AG09319 (cell line): ENCODE measurements at regions not wholly inside any gene's neighbourhood (a gene's known extent, or its start where the extent isn't known, plus 50 kb on each side); places are given as distances from the start of the nearest gene placed in this dataset.
"Not testable (repeated sequence)": the region's sequence is repeated elsewhere in the genome, so short reads cannot be mapped to it uniquely, and the experiment has no call there.

Experiments
- DNase-seq: peaks from one replicate; pipeline ENCODE4 v3.0.0-alpha.2; 2010; ENCODE audit warnings: low read depth; ENCODE audit errors: extremely low read depth
- TF ChIP-seq, protein P1 (sequence below): IDR thresholded peaks from 2 replicates; pipeline ENCODE4 v1.5.1; 2011; ENCODE audit warnings: low read depth, mild to moderate bottlenecking, inconsistent platforms, low read length, moderate library complexity

DNA sequence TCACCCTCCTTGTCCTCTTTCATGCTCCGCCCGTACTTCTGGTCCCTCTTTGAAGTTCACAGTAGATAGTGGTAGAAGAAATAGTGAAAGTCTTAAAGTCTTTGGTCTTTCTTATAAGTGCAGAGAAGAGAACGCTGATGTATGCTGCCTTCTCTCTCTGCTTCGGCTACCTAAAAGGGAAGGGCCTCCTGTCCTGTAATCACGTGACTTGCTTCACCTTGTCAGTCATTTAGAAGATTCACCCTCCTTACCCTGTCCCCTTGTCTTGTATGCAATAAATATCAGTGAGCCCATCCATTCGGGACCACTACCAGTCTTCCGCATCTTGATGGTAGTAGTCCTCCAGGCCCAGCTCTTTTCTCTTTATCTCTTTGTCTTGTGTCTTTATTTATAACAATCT lies 144.6 kb downstream of the ARL4C start:
- no peak for DNase-seq
- TF ChIP-seq, protein P1, sequence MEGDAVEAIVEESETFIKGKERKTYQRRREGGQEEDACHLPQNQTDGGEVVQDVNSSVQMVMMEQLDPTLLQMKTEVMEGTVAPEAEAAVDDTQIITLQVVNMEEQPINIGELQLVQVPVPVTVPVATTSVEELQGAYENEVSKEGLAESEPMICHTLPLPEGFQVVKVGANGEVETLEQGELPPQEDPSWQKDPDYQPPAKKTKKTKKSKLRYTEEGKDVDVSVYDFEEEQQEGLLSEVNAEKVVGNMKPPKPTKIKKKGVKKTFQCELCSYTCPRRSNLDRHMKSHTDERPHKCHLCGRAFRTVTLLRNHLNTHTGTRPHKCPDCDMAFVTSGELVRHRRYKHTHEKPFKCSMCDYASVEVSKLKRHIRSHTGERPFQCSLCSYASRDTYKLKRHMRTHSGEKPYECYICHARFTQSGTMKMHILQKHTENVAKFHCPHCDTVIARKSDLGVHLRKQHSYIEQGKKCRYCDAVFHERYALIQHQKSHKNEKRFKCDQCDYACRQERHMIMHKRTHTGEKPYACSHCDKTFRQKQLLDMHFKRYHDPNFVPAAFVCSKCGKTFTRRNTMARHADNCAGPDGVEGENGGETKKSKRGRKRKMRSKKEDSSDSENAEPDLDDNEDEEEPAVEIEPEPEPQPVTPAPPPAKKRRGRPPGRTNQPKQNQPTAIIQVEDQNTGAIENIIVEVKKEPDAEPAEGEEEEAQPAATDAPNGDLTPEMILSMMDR, result no peak

DNA sequence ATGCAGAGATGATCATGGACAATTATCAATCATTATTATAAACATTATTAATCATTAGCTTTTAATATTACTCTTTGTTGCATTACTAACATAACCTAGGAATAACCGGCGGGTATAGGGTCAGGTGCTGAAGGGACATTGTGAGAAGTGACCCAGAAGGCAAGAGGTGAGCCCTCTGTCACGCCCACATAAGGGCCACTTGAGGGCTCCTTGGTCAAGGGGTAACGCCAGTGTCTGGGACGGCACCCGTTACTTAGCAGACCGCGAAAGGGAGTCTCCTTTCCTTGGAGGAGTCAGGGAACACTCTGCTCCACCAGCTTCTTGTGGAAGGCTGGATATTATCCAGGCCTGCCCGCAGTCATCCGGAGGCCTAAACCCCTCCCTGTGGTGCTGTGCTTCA lies 145.0 kb downstream of the ARL4C start:
- not testable (repeated sequence) for DNase-seq

GRCh38 chr2:234348081-234348480 lies 148.8 kb downstream of the ARL4C start:
- no peak for DNase-seq
- TF ChIP-seq, protein P1, result no peak

- TF ChIP-seq, protein P1, result no peak
- no peak for DNase-seq
These were observed 151.0 kb downstream of the ARL4C start for GRCh38 chr2:234345921-234346320.

GRCh38 chr2:234344012-234344411 lies 152.9 kb downstream of the ARL4C start:
- no peak for DNase-seq
- TF ChIP-seq, protein P1, result no peak

DNA sequence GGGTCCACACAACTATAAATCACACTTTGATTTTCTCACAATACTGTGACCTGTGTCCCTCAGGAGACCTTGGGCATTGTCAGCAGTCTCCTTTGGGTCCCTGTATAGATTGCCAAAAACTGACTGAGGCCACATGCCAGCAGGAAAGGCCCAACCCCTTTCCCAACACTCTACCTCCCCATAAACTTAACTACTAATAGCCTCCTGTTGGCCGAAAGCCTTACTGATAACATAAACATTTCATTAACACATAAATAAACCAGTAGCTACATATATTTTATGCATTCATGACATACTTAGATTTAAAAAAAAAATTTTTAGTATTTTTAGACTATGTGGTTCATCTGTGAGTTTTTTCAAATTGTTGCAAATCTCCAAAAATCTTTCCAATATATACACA lies 153.5 kb downstream of the ARL4C start:
- TF ChIP-seq, protein P1, result no peak
- DNase-seq, result no peak

DNA sequence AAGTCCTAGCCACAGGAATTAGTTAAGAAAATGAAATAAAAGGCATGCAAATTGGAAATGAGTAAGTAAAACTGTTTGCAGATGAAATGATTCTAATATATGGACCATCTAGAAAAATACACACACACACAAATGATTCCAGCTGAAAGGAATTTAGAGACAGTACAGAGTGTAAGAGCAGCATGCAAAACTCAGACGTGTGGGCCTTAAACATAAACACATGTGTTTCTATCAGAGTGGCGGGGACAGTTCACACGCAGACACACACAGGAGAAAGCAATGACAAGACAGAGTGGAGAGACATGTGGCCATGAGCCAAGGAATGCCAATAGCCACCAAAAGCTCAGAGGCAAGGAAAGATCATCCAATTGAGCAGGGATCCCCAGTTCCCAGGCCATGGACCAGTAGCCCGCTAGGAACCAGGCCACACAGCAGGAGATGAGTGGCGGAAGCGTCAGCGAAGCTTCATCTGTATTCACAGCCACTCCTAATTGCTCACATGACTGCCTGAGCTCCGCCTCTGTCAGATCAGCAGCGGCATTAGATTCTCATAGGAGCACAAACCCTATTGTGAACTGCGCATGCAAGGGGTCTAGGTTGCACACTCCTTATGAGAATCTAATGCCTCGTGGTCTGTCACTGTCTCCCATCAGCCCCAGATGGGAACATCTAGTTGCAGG lies 155.4 kb downstream of the ARL4C start:
- TF ChIP-seq, protein P1, result no peak
- no peak for DNase-seq

GRCh38 chr2:234339501-234339900 lies 157.4 kb downstream of the ARL4C start:
- DNase-seq, result no peak
- TF ChIP-seq, protein P1, result no peak
